ENCODE measurements at regions not wholly inside any gene's neighbourhood (a gene's known extent, or its start where the extent isn't known, plus 50 kb on each side); places are given as distances from the start of the nearest gene placed in this dataset.

DNA sequence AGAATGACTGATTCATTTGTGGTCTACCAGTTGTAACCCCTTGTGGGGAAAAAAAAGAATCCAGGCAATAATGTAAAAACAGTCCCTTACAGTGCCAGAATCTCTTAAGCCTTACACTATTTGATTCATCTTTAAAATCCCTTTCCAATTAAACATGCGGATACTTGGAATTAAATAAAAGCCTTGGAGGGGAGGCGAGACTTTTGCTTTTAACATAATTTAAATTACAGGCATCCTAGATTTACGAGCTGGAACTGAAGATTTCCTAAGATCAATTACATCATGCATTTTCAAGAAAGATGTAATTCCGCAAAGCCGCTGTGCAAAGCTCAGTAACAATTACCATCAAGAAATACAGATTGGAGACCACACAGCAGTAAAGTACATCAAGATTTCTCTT, 370.2 kb downstream of the MTRR start:
- H3K36me3 ChIP-seq (ENCODE audit: insufficient read depth): no peaks in the 10 kb centered on the region
- no peaks in the 10 kb centered on the region for H3K4me1 ChIP-seq (ENCODE audit: low read depth, poor library complexity, severe bottlenecking)
- no peaks in the 10 kb centered on the region for H3K79me2 ChIP-seq (ENCODE audit: insufficient read depth, low read depth)
- no peak overlapping the region for H3K4me2 ChIP-seq
- TF ChIP-seq, protein P1, sequence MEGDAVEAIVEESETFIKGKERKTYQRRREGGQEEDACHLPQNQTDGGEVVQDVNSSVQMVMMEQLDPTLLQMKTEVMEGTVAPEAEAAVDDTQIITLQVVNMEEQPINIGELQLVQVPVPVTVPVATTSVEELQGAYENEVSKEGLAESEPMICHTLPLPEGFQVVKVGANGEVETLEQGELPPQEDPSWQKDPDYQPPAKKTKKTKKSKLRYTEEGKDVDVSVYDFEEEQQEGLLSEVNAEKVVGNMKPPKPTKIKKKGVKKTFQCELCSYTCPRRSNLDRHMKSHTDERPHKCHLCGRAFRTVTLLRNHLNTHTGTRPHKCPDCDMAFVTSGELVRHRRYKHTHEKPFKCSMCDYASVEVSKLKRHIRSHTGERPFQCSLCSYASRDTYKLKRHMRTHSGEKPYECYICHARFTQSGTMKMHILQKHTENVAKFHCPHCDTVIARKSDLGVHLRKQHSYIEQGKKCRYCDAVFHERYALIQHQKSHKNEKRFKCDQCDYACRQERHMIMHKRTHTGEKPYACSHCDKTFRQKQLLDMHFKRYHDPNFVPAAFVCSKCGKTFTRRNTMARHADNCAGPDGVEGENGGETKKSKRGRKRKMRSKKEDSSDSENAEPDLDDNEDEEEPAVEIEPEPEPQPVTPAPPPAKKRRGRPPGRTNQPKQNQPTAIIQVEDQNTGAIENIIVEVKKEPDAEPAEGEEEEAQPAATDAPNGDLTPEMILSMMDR (conservative IDR thresholded peaks at IDR 0.05; ENCODE audit: low read depth, low read length): no peak
- H3K4me3 ChIP-seq (IDR thresholded peaks at IDR 0.05; ENCODE audit: insufficient read depth, low read depth, low read length): no peak overlapping the region
- H4K20me1 ChIP-seq (ENCODE audit: insufficient read depth): no peaks in the 10 kb centered on the region
- no peak overlapping the region for H3K9ac ChIP-seq
- H2AFZ ChIP-seq (ENCODE audit: low read depth): no peak overlapping the region
- no peaks in the 10 kb centered on the region for H3K27me3 ChIP-seq (ENCODE audit: insufficient read depth, low read depth)
- H3K27ac ChIP-seq: no peak overlapping the region

DNA sequence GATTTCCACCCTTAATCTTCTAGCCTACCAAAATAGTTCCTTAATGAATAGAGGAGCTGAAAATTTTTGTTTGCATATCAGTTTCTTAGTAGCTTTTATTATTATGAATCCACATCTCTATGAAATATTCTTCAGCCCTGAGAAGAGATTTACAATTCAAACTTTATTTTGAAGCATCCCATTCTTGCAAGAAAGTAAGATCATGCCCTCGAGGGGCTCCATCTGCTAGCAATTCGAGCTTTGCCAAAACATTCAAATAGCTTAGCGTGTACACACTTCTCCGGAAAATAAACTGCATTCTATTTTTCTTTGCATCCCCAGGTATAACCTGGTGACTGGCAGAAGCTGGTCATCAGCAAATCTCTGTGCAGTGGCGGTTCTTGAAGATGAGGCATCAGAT, 370.7 kb downstream of the MTRR start:
- H4K20me1 ChIP-seq (ENCODE audit: insufficient read depth): no peaks in the 10 kb centered on the region
- H3K4me2 ChIP-seq: no peak overlapping the region
- no peak overlapping the region for H3K27ac ChIP-seq
- H3K4me1 ChIP-seq (ENCODE audit: low read depth, poor library complexity, severe bottlenecking): no peaks in the 10 kb centered on the region
- TF ChIP-seq, protein P1 (conservative IDR thresholded peaks at IDR 0.05; ENCODE audit: low read depth, low read length): no peak
- no peak overlapping the region for H3K9ac ChIP-seq
- no peaks in the 10 kb centered on the region for H3K79me2 ChIP-seq (ENCODE audit: insufficient read depth, low read depth)
- no peak overlapping the region for H3K4me3 ChIP-seq (IDR thresholded peaks at IDR 0.05; ENCODE audit: insufficient read depth, low read depth, low read length)
- no peak overlapping the region for H2AFZ ChIP-seq (ENCODE audit: low read depth)
- no peaks in the 10 kb centered on the region for H3K36me3 ChIP-seq (ENCODE audit: insufficient read depth)
- H3K27me3 ChIP-seq (ENCODE audit: insufficient read depth, low read depth): no peaks in the 10 kb centered on the region

DNA sequence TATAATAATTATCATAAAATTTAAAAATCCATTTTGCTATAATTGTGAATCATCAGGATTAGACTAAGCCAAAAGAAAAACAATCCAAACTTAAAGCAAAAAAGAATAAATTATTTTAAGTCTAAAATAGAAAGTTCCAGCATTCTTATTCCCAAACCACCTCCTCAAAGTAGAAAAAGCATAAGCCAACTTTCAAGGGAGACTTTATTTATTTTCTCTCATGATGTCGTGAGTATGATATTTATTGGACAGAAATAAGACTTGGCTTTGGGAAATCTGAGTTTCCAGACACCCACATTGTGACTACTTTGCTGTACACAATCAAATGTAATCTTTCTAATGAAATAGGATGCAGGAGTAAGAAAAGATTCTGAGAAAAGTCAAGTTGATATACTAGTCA, 372.1 kb downstream of the MTRR start:
- H3K27ac ChIP-seq: no peak overlapping the region
- H3K9ac ChIP-seq: no peak overlapping the region
- no peaks in the 10 kb centered on the region for H4K20me1 ChIP-seq (ENCODE audit: insufficient read depth)
- TF ChIP-seq, protein P1 (conservative IDR thresholded peaks at IDR 0.05; ENCODE audit: low read depth, low read length): no peak
- H3K4me3 ChIP-seq (IDR thresholded peaks at IDR 0.05; ENCODE audit: insufficient read depth, low read depth, low read length): no peak overlapping the region
- no peak overlapping the region for H2AFZ ChIP-seq (ENCODE audit: low read depth)
- no peaks in the 10 kb centered on the region for H3K27me3 ChIP-seq (ENCODE audit: insufficient read depth, low read depth)
- no peak overlapping the region for H3K4me2 ChIP-seq
- H3K4me1 ChIP-seq (ENCODE audit: low read depth, poor library complexity, severe bottlenecking): no peaks in the 10 kb centered on the region
- H3K36me3 ChIP-seq (ENCODE audit: insufficient read depth): no peaks in the 10 kb centered on the region
- no peaks in the 10 kb centered on the region for H3K79me2 ChIP-seq (ENCODE audit: insufficient read depth, low read depth)

DNA sequence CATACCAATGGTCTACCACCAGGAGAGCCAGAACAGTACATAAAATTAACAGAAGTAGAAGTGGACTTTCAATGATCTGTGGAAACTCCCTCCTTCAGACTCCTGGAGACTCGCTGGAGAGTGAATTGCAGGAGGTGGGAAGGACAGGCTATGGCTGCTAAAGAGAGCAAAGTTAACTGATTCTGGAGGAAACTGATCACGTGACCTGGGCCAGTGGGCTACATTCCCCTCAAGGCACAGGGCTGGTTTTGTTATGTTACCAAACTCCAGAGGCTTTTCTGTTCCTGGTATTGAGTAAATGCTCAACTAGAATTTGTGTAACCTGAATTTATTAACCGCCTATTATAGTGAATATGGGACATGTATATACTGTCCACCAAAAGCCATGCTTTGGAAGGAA, 372.6 kb downstream of the MTRR start:
- H3K4me2 ChIP-seq: no peak overlapping the region
- no peaks in the 10 kb centered on the region for H4K20me1 ChIP-seq (ENCODE audit: insufficient read depth)
- H3K27ac ChIP-seq: no peak overlapping the region
- H3K36me3 ChIP-seq (ENCODE audit: insufficient read depth): no peaks in the 10 kb centered on the region
- no peak overlapping the region for H3K9ac ChIP-seq
- H3K4me1 ChIP-seq (ENCODE audit: low read depth, poor library complexity, severe bottlenecking): no peaks in the 10 kb centered on the region
- TF ChIP-seq, protein P1 (conservative IDR thresholded peaks at IDR 0.05; ENCODE audit: low read depth, low read length): no peak
- no peak overlapping the region for H2AFZ ChIP-seq (ENCODE audit: low read depth)
- no peak overlapping the region for H3K4me3 ChIP-seq (IDR thresholded peaks at IDR 0.05; ENCODE audit: insufficient read depth, low read depth, low read length)
- H3K27me3 ChIP-seq (ENCODE audit: insufficient read depth, low read depth): no peaks in the 10 kb centered on the region
- H3K79me2 ChIP-seq (ENCODE audit: insufficient read depth, low read depth): no peaks in the 10 kb centered on the region

All from KMS-11 (cell line).